ENCODE measurements at regions not wholly inside any gene's neighbourhood (a gene's known extent, or its start where the extent isn't known, plus 50 kb on each side); places are given as distances from the start of the nearest gene placed in this dataset.

GRCh38 chr2:19474128-19474527 lies 115.7 kb upstream of the OSR1 start:
- Mint-ChIP-seq H3K4me3 (no peak overlapping the region), H3K27ac (peak overlapping the region; percentile 48), H3K4me1 (peaks cover 30% of the 10 kb centered on the region), H3K9me3 (no peaks in the 10 kb centered on the region), H3K36me3 (ENCODE audit: low read depth) (no peaks in the 10 kb centered on the region), H3K27me3 (ENCODE audit: low read depth, poor library complexity) (no peaks in the 10 kb centered on the region)
- no peak for TF ChIP-seq CTCF (IDR thresholded peaks at IDR 0.05)
- no peak for DNase-seq

- Mint-ChIP-seq H3K4me3 (no peak overlapping the region), H3K4me1 (peaks cover 30% of the 10 kb centered on the region), H3K9me3 (no peaks in the 10 kb centered on the region), H3K27ac (peak overlapping the region; percentile 7), H3K36me3 (ENCODE audit: low read depth) (no peaks in the 10 kb centered on the region), H3K27me3 (ENCODE audit: low read depth, poor library complexity) (peaks cover 3% of the 10 kb centered on the region)
- DNase-seq = peak; percentile 17
- no peak for TF ChIP-seq CTCF (IDR thresholded peaks at IDR 0.05)
Observed at GRCh38 chr2:19473350-19473749, 114.9 kb upstream of the OSR1 start.

GRCh38 chr2:19472391-19472978 lies 114.1 kb upstream of the OSR1 start:
- Mint-ChIP-seq H3K4me3 (no peak overlapping the region), H3K27ac (no peak overlapping the region), H3K36me3 (ENCODE audit: low read depth) (no peaks in the 10 kb centered on the region), H3K4me1 (peaks cover 30% of the 10 kb centered on the region), H3K9me3 (no peaks in the 10 kb centered on the region), H3K27me3 (ENCODE audit: low read depth, poor library complexity) (peaks cover 3% of the 10 kb centered on the region)
- no peak for DNase-seq
- no peak for TF ChIP-seq CTCF (IDR thresholded peaks at IDR 0.05)

GRCh38 chr2:19471491-19471890 lies 113.1 kb upstream of the OSR1 start:
- TF ChIP-seq CTCF (IDR thresholded peaks at IDR 0.05) = no peak
- H3K4me1 Mint-ChIP-seq = peaks cover 30% of the 10 kb centered on the region
- H3K36me3 Mint-ChIP-seq (ENCODE audit: low read depth) = no peaks in the 10 kb centered on the region
- no peaks in the 10 kb centered on the region for H3K9me3 Mint-ChIP-seq
- H3K27ac Mint-ChIP-seq = no peak overlapping the region
- no peak overlapping the region for H3K4me3 Mint-ChIP-seq
- peaks cover 3% of the 10 kb centered on the region for H3K27me3 Mint-ChIP-seq (ENCODE audit: low read depth, poor library complexity)
- DNase-seq = no peak

GRCh38 chr2:19465978-19466377 lies 107.6 kb upstream of the OSR1 start:
- DNase-seq = no peak
- Mint-ChIP-seq H3K4me3 (no peak overlapping the region), H3K27me3 (ENCODE audit: low read depth, poor library complexity) (peaks cover 7% of the 10 kb centered on the region), H3K36me3 (ENCODE audit: low read depth) (peaks cover 10% of the 10 kb centered on the region), H3K4me1 (peaks cover 17% of the 10 kb centered on the region), H3K27ac (no peak overlapping the region), H3K9me3 (peaks cover 17% of the 10 kb centered on the region)
- TF ChIP-seq CTCF (IDR thresholded peaks at IDR 0.05) = no peak

- Mint-ChIP-seq H3K4me3 (no peak overlapping the region), H3K27me3 (ENCODE audit: low read depth, poor library complexity) (peaks cover 3% of the 10 kb centered on the region), H3K27ac (peak overlapping the region; percentile 5), H3K4me1 (peaks cover 34% of the 10 kb centered on the region), H3K36me3 (ENCODE audit: low read depth) (peaks cover 10% of the 10 kb centered on the region), H3K9me3 (peaks cover 17% of the 10 kb centered on the region)
- no peak for DNase-seq
- no peak for TF ChIP-seq CTCF (IDR thresholded peaks at IDR 0.05)
Observed at GRCh38 chr2:19462256-19462645, 103.8 kb upstream of the OSR1 start.
